ENCODE measurements at regions not wholly inside any gene's neighbourhood (a gene's known extent, or its start where the extent isn't known, plus 50 kb on each side); places are given as distances from the start of the nearest gene placed in this dataset.
"Not testable (repeated sequence)": the region's sequence is repeated elsewhere in the genome, so short reads cannot be mapped to it uniquely, and the experiment has no call there.

DNA sequence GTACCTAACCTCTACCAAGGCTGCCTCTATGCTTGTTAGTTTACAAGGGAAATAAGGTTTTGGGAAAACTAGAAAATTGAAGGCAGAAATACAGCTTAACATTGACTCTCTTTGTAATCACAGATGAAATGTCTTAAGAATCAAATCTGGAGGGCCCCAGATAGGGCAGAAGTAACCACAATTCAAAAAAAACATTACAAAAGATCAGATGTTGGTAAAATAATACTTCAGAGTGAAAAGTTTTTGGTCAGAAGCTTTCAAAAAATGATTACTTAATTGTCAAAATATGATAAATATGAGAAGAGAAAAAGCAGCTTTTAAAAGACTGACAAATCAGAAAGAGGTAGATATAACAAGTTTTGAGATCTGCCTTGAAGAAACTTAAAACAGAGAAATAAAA, 425.1 kb upstream of the NECTIN3 start:
- no peak for DNase-seq

- no peak for DNase-seq
Observed at GRCh38 chr3:110647586-110647985, 424.0 kb upstream of the NECTIN3 start.

- no peak for DNase-seq
Observed at GRCh38 chr3:110650741-110651140, 420.9 kb upstream of the NECTIN3 start.

- no peak for DNase-seq
Observed at GRCh38 chr3:110654843-110655502, 416.6 kb upstream of the NECTIN3 start.

DNA sequence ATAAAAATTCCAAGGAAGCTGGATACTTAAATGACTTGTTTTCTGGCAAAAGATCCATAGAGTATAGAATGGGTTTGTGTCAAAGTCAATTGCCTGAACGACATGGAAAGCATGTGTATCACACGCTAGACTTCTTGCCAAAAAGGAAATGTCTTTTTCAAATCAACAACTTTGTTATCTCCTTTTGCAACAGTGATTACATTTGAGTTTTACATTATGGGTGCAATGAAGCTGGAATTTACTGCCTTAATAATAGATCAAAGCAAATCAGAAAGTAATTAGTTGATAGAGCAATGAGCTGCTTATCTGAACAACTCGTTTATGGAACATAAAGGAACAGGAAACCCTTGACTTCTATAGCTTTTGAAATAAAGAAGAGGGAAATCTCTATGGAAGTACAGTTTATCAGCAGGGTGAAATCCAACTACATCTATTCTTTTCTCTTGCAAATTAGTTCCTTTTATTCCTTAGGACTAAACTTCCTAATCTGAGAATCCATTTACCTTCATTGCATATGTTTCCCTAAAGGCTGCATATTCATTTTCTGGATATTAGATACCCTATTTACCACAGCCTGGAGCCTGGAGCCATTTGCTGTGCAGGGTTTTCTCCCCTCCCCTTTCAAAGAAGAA, 415.1 kb upstream of the NECTIN3 start:
- DNase-seq = no peak

DNA sequence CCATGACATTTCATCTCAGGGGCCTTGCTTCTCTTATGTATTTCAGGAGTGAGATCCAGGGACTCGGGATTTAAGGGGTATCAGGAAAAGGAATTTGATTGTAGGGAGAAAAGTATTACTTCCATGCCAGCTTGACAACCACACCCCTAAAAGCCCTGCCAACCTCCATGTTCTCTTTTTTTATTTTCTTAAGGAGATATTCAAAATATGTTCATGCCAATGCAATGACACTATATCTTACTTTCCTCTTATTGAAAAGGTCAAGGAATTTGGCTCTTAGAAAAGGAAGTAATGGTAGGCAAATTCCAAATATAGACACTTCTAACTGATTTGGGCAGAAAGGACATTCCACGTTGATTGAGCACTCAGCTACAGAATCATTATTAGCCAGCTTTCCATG, 407.5 kb upstream of the NECTIN3 start:
- no peak for DNase-seq

GRCh38 chr3:110666495-110666894, 405.1 kb upstream of the NECTIN3 start:
- no peak for DNase-seq

- DNase-seq = no peak
Observed at GRCh38 chr3:110667216-110667615, 404.4 kb upstream of the NECTIN3 start.

GRCh38 chr3:110670407-110670806, 401.2 kb upstream of the NECTIN3 start:
- no peak for DNase-seq

GRCh38 chr3:110677506-110677905, 394.1 kb upstream of the NECTIN3 start:
- no peak for DNase-seq

GRCh38 chr3:110679285-110679684, 392.3 kb upstream of the NECTIN3 start:
- no peak for DNase-seq

DNA sequence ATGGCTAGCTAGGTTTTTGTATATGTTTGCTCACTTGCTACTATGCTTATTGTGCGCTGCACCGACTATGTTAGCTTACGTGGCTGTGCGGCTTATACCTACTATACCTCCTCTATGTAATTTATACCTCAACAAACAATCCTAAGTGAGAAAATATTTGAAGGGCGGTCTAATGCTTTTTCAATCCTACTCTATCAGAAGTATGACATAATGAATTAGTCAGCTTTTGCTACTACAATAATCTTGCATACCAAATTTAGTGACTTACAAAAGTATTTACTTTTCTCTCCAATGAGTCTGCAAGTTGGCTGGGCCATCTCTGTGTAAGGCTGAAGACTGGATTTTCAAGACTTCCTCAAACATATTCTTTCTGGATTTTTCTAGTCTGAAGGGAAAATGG, 391.2 kb upstream of the NECTIN3 start:
- no peak for DNase-seq

DNA sequence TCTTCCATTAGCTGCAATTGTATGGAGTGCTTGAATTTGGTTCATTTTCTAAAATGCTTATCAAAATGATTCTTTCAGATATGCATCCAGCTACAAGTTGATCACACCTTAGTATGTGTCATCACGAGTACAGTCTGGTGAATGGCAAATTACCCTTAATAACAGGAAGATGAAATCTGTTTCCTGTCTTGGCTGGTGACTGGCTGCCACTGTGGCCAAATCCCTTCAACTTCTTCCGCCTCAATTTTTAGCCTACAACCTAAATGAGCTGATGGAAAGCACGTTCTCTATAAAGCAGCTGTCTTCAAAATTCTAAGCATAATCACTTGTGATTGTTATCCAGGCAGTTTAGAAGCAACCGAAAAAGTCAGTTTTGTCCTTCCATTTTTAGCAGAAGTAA, 387.1 kb upstream of the NECTIN3 start:
- no peak for DNase-seq

DNA sequence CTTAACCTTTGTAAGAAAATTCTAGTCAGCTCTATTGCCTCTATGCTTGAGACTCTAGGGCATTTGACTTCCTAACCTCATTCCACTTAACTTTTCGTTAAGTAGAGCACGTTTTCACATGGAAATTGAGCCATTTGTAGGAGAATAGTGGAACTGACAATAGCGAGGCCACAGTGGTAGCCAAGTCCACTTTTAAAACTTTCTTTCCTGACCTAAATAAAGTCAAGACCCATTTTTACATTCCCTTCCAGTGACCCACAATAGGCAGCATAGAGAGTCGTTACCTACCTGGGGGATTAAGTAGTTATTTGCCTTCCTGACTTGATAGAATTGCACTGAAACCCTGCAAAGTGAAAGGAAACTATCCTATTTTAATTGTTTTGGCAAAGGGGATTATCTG, 386.0 kb upstream of the NECTIN3 start:
- no peak for DNase-seq

DNA sequence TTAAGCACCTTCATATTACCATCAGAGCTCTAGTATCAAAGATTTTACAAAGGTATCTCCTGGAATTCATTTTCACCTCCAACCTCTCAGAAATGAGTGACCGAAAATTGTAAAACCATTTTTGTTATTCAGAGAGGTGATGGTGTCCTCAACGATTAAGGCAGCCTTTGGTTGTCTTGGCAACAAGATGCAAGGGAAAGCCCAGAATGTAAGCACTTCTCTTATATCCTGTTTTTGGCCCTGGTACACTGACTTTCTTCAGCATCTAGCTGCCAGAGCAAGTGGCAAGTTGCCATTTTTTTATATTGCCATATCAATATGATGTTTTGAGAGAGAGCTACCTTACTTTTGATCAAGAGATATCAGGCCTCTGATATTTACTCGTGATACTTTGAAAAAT, 384.9 kb upstream of the NECTIN3 start:
- no peak for DNase-seq

GRCh38 chr3:110687138-110687537, 384.5 kb upstream of the NECTIN3 start:
- DNase-seq = no peak

GRCh38 chr3:110697961-110698360, 373.7 kb upstream of the NECTIN3 start:
- no peak for DNase-seq

DNA sequence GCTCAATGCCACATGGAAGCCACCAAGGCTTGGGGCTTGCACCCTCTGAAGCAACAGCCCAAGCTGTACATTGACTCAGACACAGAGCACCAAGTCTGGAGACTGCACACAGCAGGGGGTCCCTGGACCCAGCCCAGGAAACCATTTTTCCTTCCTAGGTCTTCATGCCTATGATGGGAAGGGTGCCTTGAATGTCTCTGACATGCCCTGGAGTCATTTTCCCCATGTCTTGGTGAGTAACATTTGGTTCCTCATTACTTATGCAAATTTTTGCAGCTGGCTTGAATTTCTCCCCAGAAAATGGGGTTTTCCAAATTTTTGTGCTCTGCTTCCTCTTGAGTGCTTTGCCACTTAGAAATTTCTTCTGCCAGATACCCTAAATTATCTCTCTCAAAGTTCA, 367.3 kb upstream of the NECTIN3 start:
- not testable (repeated sequence) for DNase-seq

DNA sequence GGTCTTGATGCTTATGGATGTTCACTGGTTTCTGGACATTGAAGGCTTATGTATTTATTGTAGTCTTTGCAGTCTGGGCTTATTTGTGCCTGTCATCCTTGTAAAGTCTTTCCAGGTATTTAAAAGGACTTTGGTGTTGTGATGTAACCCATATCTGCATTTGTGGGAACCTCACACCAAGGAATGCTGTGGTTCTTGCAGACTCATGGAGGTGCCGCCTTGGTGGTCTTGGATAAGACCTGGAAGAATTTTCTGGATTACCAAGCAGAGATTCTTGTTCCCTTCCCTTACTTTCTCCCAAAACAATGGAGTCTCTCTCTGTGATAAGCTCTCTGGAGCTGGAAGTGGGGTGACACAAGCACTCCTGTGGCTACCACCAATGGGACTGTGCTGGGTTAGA, 363.5 kb upstream of the NECTIN3 start:
- no peak for DNase-seq

DNA sequence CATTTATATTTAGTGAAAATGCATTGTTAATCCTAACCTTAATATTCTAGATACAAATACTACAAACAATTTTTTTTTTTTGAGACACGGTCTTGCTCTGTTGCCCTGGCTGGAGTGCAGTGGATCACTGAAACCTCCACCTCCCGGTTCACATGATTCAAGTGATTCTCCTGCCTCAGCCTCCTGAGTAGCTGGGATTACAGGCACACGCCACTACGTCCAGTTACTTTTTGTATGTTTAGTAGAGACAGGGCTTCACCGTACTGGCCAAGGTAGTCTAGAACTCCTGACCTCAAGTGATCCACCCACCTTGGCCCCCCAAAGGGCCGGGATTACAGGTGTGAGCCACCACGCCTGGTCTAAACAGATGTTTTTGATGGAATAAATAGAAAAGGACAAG, 361.5 kb upstream of the NECTIN3 start:
- DNase-seq = no peak

DNA sequence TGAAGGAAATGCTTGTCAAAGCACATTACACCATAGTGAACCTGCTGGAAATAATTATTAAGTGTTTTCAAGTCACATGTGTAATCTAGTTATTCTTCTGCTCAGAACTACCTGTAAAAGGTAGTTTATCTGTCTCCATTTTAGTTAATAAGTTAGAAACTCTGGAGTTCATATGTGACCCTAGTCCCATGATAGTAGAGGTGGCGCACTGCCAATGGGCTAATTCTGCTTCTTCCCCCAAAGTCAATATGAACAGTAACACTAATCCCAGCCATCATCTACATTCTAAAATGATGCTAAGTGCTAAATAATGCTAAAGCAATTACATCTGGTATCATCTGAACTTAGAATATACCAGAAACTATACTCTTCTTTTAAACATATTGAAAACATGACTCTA, 361.0 kb upstream of the NECTIN3 start:
- no peak for DNase-seq

DNA sequence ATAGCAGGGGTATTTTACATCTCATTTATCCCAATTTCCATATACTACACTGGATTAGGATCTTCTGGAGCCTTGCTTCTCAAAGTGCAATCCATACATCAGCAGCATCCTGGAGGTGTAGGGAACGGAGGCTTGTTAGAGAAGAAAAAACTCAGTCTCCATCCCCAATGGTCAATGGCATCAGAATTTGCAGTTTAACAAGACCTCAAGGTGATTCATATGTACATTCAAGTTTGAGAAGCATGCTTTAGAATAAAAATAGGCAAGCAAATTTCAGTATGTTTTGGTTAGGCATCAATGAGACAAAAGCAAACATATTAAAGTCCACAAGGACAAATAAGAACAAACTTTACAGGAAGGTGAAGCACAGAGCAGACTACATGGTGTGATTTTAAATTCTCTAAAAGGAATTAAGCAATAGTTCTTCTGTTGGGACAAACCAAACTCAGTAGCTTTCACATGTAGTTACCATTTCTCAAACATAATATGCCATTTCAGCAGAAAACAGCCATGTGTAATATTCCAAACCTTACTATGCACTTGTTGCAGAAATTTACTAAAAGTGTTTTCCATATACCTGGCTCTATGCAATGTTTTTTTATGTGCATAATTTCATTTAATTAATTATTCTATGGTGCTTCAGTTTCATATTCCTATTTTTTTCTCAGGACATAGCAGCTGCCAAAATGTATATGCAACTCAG, 360.3 kb upstream of the NECTIN3 start:
- no peak for DNase-seq

DNA sequence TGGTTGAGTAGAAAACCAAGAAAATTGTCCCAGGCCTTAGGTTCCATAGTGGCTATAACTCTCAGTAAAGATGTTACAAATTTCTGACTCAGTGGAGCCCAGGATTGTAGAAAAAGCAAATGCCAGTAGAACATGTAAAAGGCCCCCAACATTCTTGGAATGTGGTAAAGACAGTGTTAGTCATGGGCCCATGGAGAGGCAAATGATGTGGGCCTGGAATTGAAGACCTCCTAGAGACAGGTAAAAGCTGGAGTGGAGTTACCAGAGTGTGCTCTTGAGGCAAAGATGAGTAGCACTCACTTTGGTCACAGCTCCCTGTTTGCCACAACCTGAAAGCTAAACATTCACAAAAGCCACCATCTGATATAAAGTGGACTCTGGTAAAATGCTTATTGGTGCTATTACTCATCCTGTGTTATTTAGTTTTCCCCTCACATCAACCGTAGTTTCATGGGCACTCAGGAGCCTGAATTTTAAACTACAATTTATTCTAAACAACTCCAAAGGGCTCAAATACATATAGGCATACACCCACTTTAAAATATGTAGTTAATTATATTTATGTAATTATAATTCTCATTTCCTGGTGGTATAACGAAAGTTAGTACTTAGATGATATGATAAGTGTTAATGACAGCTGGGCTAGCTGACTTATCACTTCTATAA, 359.6 kb upstream of the NECTIN3 start:
- DNase-seq = no peak

- no peak for DNase-seq
Observed at GRCh38 chr3:110727056-110727455, 344.6 kb upstream of the NECTIN3 start.

Measured in activated CD4-positive, alpha-beta T cell treated with anti-CD3 and anti-CD28 coated beads, Interleukin-10, Interleukin-2, amounts not matched to agents 100 ng/mL and 50 ng/mL, durations not matched to agents 16 hours and 8 hours (primary cell).